GM10266 (cell line): ENCODE measurements at regions not wholly inside any gene's neighbourhood (a gene's known extent, or its start where the extent isn't known, plus 50 kb on each side); places are given as distances from the start of the nearest gene placed in this dataset.

Experiments used
- DNase-seq: peaks from one replicate; pipeline ENCODE4 v3.0.0; 2012; ENCODE audit errors: extremely low spot score
- CTCF ChIP-seq: IDR thresholded peaks from 2 replicates; pipeline ENCODE4 v1.5.1; 2012; ENCODE audit warnings: mild to moderate bottlenecking, low read depth; ENCODE audit not compliant: control insufficient read depth, insufficient read depth; ENCODE audit errors: missing control alignments

GRCh38 chr12:98058838-98059237 lies 456.6 kb upstream of the TMPO start:
- DNase-seq: no peak
- TF ChIP-seq CTCF: no peak

GRCh38 chr12:98059659-98060343 lies 455.6 kb upstream of the TMPO start:
- TF ChIP-seq CTCF: no peak
- DNase-seq: no peak

GRCh38 chr12:98060411-98060810 lies 455.0 kb upstream of the TMPO start:
- no peak for DNase-seq
- TF ChIP-seq CTCF: no peak

GRCh38 chr12:98062464-98063245 lies 452.7 kb upstream of the TMPO start:
- DNase-seq: no peak
- no peak for TF ChIP-seq CTCF

- no peak for TF ChIP-seq CTCF
- no peak for DNase-seq
Measured at GRCh38 chr12:98064501-98064900, 450.9 kb upstream of the TMPO start.

DNA sequence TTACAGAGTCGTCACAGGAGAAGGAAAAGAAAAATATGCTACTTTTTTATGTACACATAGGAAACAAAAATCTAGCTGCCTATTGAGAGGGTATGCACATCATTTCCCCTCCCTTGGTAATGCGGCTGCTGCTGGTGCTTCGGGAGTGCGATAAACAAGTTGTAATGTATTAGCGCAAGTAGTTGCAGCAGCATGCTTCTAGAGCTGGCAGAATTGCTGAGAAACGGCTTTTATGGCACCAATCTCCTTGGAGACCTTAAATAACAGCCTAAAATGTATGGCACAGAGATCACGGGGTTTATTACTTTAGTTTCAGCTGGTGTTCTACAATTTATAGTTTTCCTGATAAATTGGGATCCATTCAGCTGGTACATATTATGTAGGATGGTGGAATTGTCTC lies 447.6 kb upstream of the TMPO start:
- no peak for TF ChIP-seq CTCF

GRCh38 chr12:98073610-98074009 lies 441.8 kb upstream of the TMPO start:
- TF ChIP-seq CTCF: no peak
- no peak for DNase-seq

More for the DNA sequence above, 447.6 kb upstream of the TMPO start:
- DNase-seq: no peak
